Skeletal muscle tissue (tissue), 3 donors: ENCODE measurements at regions not wholly inside any gene's neighbourhood (a gene's known extent, or its start where the extent isn't known, plus 50 kb on each side); places are given as distances from the start of the nearest gene placed in this dataset.

Source experiments
- H3K27ac ChIP-seq: one replicate; pipeline ENCODE4 v1.7.0; 2013; ENCODE audit warnings: mild to moderate bottlenecking, low read depth, low read length, inconsistent platforms
- H3K27me3 ChIP-seq, 3 donors: one replicate each; pipeline ENCODE4 v1.7.0; 2013; ENCODE audit warnings: low read length in 3 of 3; ENCODE audit not compliant: control insufficient read depth in 3 of 3, insufficient read depth in 3 of 3
- H3K36me3 ChIP-seq, 3 donors: one replicate each; pipeline ENCODE4 v1.7.0; 2013; ENCODE audit warnings: low read length in 3 of 3; ENCODE audit not compliant: control insufficient read depth in 3 of 3, insufficient read depth in 3 of 3
- H3K4me1 ChIP-seq, 3 donors: one replicate each; pipeline ENCODE4 v1.7.0; 2013; ENCODE audit warnings: low read length in 3 of 3, mild to moderate bottlenecking in 3 of 3; ENCODE audit not compliant: control insufficient read depth in 3 of 3, insufficient read depth in 3 of 3
- H3K4me3 ChIP-seq, 3 donors: one replicate each; pipeline ENCODE4 v1.7.0; 2013; ENCODE audit warnings: low read length in 3 of 3
- H3K9ac ChIP-seq, 3 donors: one replicate each; pipeline ENCODE4 v1.7.0; 2013; ENCODE audit warnings: low read length in 3 of 3, mild to moderate bottlenecking in 3 of 3, moderate library complexity in 2 of 3, low read depth in 1 of 3
- H3K9me3 ChIP-seq, 3 donors: one replicate each; pipeline ENCODE4 v1.7.0; 2013; ENCODE audit warnings: low read length in 3 of 3; ENCODE audit not compliant: control insufficient read depth in 3 of 3
- donor health status: Osteomylitis.

- no peaks in the 10 kb centered on the region for H3K4me1 ChIP-seq
- no peaks in the 10 kb centered on the region for H3K9me3 ChIP-seq
- H3K36me3 ChIP-seq: no peaks in the 10 kb centered on the region
- H3K27me3 ChIP-seq: no peaks in the 10 kb centered on the region
- H3K27ac ChIP-seq: no peak overlapping the region
- H3K4me3 ChIP-seq: no peak overlapping the region
- no peak overlapping the region for H3K9ac ChIP-seq
Observed at GRCh38 chr18:67662996-67663395, 146.5 kb upstream of the DSEL start.

- Histone ChIP-seq H3K4me3 (no peak overlapping the region), H3K9ac (no peak overlapping the region), H3K36me3 (no peaks in the 10 kb centered on the region), H3K27me3 (no peaks in the 10 kb centered on the region), H3K9me3 (no peaks in the 10 kb centered on the region), H3K27ac (no peak overlapping the region), H3K4me1 (no peaks in the 10 kb centered on the region)
Observed at GRCh38 chr18:67661555-67661954, 145.0 kb upstream of the DSEL start.

GRCh38 chr18:67654101-67654500, 137.6 kb upstream of the DSEL start:
- Histone ChIP-seq H3K36me3 (no peaks in the 10 kb centered on the region), H3K9me3 (no peaks in the 10 kb centered on the region)

GRCh38 chr18:67652288-67652687, 135.8 kb upstream of the DSEL start:
- Histone ChIP-seq H3K4me1 (no peaks in the 10 kb centered on the region), H3K27me3 (no peaks in the 10 kb centered on the region), H3K36me3 (no peaks in the 10 kb centered on the region), H3K9me3 (no peaks in the 10 kb centered on the region), H3K9ac (no peak overlapping the region), H3K4me3 (no peak overlapping the region), H3K27ac (no peak overlapping the region)

More at GRCh38 chr18:67654101-67654500, 137.6 kb upstream of the DSEL start:
- H3K4me1 ChIP-seq: no peaks in the 10 kb centered on the region
- H3K27ac ChIP-seq: no peak overlapping the region
- H3K27me3 ChIP-seq: no peaks in the 10 kb centered on the region
- H3K9ac ChIP-seq: no peak overlapping the region
- H3K4me3 ChIP-seq: no peak overlapping the region

- Histone ChIP-seq H3K36me3 (no peaks in the 10 kb centered on the region), H3K4me3 (no peak overlapping the region), H3K27me3 (no peaks in the 10 kb centered on the region), H3K27ac (no peak overlapping the region), H3K9ac (no peak overlapping the region), H3K4me1 (no peaks in the 10 kb centered on the region), H3K9me3 (no peaks in the 10 kb centered on the region)
Observed at GRCh38 chr18:67651438-67651837, 134.9 kb upstream of the DSEL start.

GRCh38 chr18:67650686-67651385, 134.3 kb upstream of the DSEL start:
- Histone ChIP-seq H3K4me3 (no peak overlapping the region), H3K27ac (no peak overlapping the region), H3K27me3 (no peaks in the 10 kb centered on the region), H3K9me3 (no peaks in the 10 kb centered on the region), H3K9ac (no peak overlapping the region), H3K4me1 (no peaks in the 10 kb centered on the region), H3K36me3 (no peaks in the 10 kb centered on the region)

GRCh38 chr18:67646890-67647289, 130.4 kb upstream of the DSEL start:
- H3K27ac ChIP-seq: no peak overlapping the region
- H3K27me3 ChIP-seq: no peaks in the 10 kb centered on the region
- no peaks in the 10 kb centered on the region for H3K4me1 ChIP-seq

GRCh38 chr18:67644226-67644625, 127.7 kb upstream of the DSEL start:
- Histone ChIP-seq H3K9me3 (no peaks in the 10 kb centered on the region), H3K4me3 (no peak overlapping the region), H3K27ac (no peak overlapping the region), H3K4me1 (no peaks in the 10 kb centered on the region), H3K9ac (no peak overlapping the region), H3K27me3 (no peaks in the 10 kb centered on the region), H3K36me3 (no peaks in the 10 kb centered on the region)

More at GRCh38 chr18:67646890-67647289, 130.4 kb upstream of the DSEL start:
- no peaks in the 10 kb centered on the region for H3K9me3 ChIP-seq
- H3K9ac ChIP-seq: no peak overlapping the region
- no peak overlapping the region for H3K4me3 ChIP-seq
- no peaks in the 10 kb centered on the region for H3K36me3 ChIP-seq

GRCh38 chr18:67639872-67640271, 123.4 kb upstream of the DSEL start:
- no peak overlapping the region for H3K27ac ChIP-seq
- H3K27me3 ChIP-seq: no peaks in the 10 kb centered on the region
- no peak overlapping the region for H3K9ac ChIP-seq

GRCh38 chr18:67636597-67637385, 120.3 kb upstream of the DSEL start:
- H3K27me3 ChIP-seq: no peaks in the 10 kb centered on the region
- no peaks in the 10 kb centered on the region for H3K4me1 ChIP-seq
- no peak overlapping the region for H3K4me3 ChIP-seq
- H3K27ac ChIP-seq: no peak overlapping the region
- H3K9me3 ChIP-seq: no peaks in the 10 kb centered on the region
- no peak overlapping the region for H3K9ac ChIP-seq
- no peaks in the 10 kb centered on the region for H3K36me3 ChIP-seq

More at GRCh38 chr18:67639872-67640271, 123.4 kb upstream of the DSEL start:
- no peaks in the 10 kb centered on the region for H3K36me3 ChIP-seq
- H3K4me1 ChIP-seq: no peaks in the 10 kb centered on the region
- no peak overlapping the region for H3K4me3 ChIP-seq
- no peaks in the 10 kb centered on the region for H3K9me3 ChIP-seq
